NCI-H1417 (cell line): ENCODE measurements at regions not wholly inside any gene's neighbourhood (a gene's known extent, or its start where the extent isn't known, plus 50 kb on each side); places are given as distances from the start of the nearest gene placed in this dataset.

ENCODE experiments used
- DNase-seq, 3 experiments: peaks; one replicate each; lab custom pipeline; 2025; lab: John Stamatoyannopoulos, UW

- DNase-seq: no peak
Observed at GRCh38 chr2:129439406-129440302, 539.8 kb upstream of the RAB6C start.

GRCh38 chr2:129441610-129442009 lies 537.9 kb upstream of the RAB6C start:
- no peak for DNase-seq

- no peak for DNase-seq
Observed at GRCh38 chr2:129443235-129443864, 536.1 kb upstream of the RAB6C start.

- DNase-seq: no peak
Observed at GRCh38 chr2:129443865-129444739, 535.4 kb upstream of the RAB6C start.

GRCh38 chr2:129444751-129445150 lies 534.7 kb upstream of the RAB6C start:
- no peak for DNase-seq

- DNase-seq: no peak
Observed at GRCh38 chr2:129456691-129457090, 522.8 kb upstream of the RAB6C start.

- DNase-seq: no peak
Observed at GRCh38 chr2:129457277-129457818, 522.1 kb upstream of the RAB6C start.

GRCh38 chr2:129458006-129458405 lies 521.5 kb upstream of the RAB6C start:
- DNase-seq: no peak

GRCh38 chr2:129458436-129458835 lies 521.0 kb upstream of the RAB6C start:
- DNase-seq: no peak

GRCh38 chr2:129459200-129459876 lies 520.1 kb upstream of the RAB6C start:
- no peak for DNase-seq

- no peak for DNase-seq
Observed at GRCh38 chr2:129459881-129460280, 519.6 kb upstream of the RAB6C start.

- no peak for DNase-seq
Observed at GRCh38 chr2:129460299-129461198, 518.9 kb upstream of the RAB6C start.

GRCh38 chr2:129462349-129462748 lies 517.1 kb upstream of the RAB6C start:
- DNase-seq: no peak

GRCh38 chr2:129462967-129463366 lies 516.5 kb upstream of the RAB6C start:
- DNase-seq: no peak

- no peak for DNase-seq
Observed at GRCh38 chr2:129464036-129464435, 515.4 kb upstream of the RAB6C start.

- no peak for DNase-seq
Observed at GRCh38 chr2:129464631-129465030, 514.8 kb upstream of the RAB6C start.

GRCh38 chr2:129465045-129465444 lies 514.4 kb upstream of the RAB6C start:
- DNase-seq: no peak

GRCh38 chr2:129466389-129466788 lies 513.1 kb upstream of the RAB6C start:
- DNase-seq: no peak

GRCh38 chr2:129467012-129467779 lies 512.3 kb upstream of the RAB6C start:
- no peak for DNase-seq

- no peak for DNase-seq
Observed at GRCh38 chr2:129467941-129468340, 511.5 kb upstream of the RAB6C start.
